Activated naive CD8-positive, alpha-beta T cell treated with anti-CD3 and anti-CD28 coated beads, Interleukin-2, amount 50 U/mL, for 24 hours (primary cell): ENCODE measurements at regions not wholly inside any gene's neighbourhood (a gene's known extent, or its start where the extent isn't known, plus 50 kb on each side); places are given as distances from the start of the nearest gene placed in this dataset.
A peak's percentile ranks its signal among the peaks of the same experiment; 100 is the strongest.
"Not testable (repeated sequence)": the region's sequence is repeated elsewhere in the genome, so short reads cannot be mapped to it uniquely, and the experiment has no call there.

Experiments used
- ATAC-seq: fragments of 150-1000 bp; cut with Tn5 transposase; one replicate; pipeline ENCODE4 v1.10.0; 2021
- DNase-seq: peaks from one replicate; pipeline ENCODE4 v3.0.0; 2021
- H3K27ac Mint-ChIP-seq: one replicate; pipeline ENCODE4 v1.8.0; 2021; ENCODE audit warnings: mild to moderate bottlenecking, mixed read lengths
- H3K27me3 Mint-ChIP-seq: one replicate; pipeline ENCODE4 v1.8.0; 2021; ENCODE audit warnings: mixed read lengths
- H3K36me3 Mint-ChIP-seq: one replicate; pipeline ENCODE4 v1.8.0; 2021; ENCODE audit warnings: low read depth, mixed read lengths
- H3K4me1 Mint-ChIP-seq: one replicate; pipeline ENCODE4 v1.8.0; 2021; ENCODE audit warnings: mixed read lengths
- H3K4me3 Mint-ChIP-seq: one replicate; pipeline ENCODE4 v1.8.0; 2021; ENCODE audit warnings: mild to moderate bottlenecking, moderate library complexity, mixed read lengths
- H3K9me3 Mint-ChIP-seq: one replicate; pipeline ENCODE4 v1.8.0; 2021; ENCODE audit warnings: mixed read lengths

GRCh38 chr3:15887261-15887660 lies 89.5 kb upstream of the ANKRD28 start:
- Mint-ChIP-seq H3K36me3 (peaks cover 2% of the 10 kb centered on the region), H3K27ac (no peak overlapping the region), H3K9me3 (peaks cover 18% of the 10 kb centered on the region), H3K4me1 (no peaks in the 10 kb centered on the region), H3K27me3 (no peaks in the 10 kb centered on the region), H3K4me3 (no peak overlapping the region)
- DNase-seq (no peak), ATAC-seq (no peak)

GRCh38 chr3:15889936-15890335 lies 92.2 kb upstream of the ANKRD28 start:
- Mint-ChIP-seq H3K27ac (no peak overlapping the region), H3K4me1 (no peaks in the 10 kb centered on the region), H3K4me3 (no peak overlapping the region), H3K27me3 (no peaks in the 10 kb centered on the region), H3K9me3 (peaks cover 18% of the 10 kb centered on the region), H3K36me3 (peaks cover 2% of the 10 kb centered on the region)
- no peak for ATAC-seq
- DNase-seq: no peak

GRCh38 chr3:15892311-15893227 lies 94.8 kb upstream of the ANKRD28 start:
- no peaks in the 10 kb centered on the region for H3K27me3 Mint-ChIP-seq
- no peak overlapping the region for H3K4me3 Mint-ChIP-seq
- ATAC-seq (no peak), DNase-seq (no peak)
- H3K4me1 Mint-ChIP-seq: peaks cover 11% of the 10 kb centered on the region
- H3K27ac Mint-ChIP-seq: no peak overlapping the region
- no peaks in the 10 kb centered on the region for H3K36me3 Mint-ChIP-seq
- peaks cover 7% of the 10 kb centered on the region for H3K9me3 Mint-ChIP-seq

- no peaks in the 10 kb centered on the region for H3K36me3 Mint-ChIP-seq
- no peak overlapping the region for H3K4me3 Mint-ChIP-seq
- peaks cover 3% of the 10 kb centered on the region for H3K9me3 Mint-ChIP-seq
- no peak for DNase-seq
- H3K27me3 Mint-ChIP-seq: no peaks in the 10 kb centered on the region
- no peak overlapping the region for H3K27ac Mint-ChIP-seq
- peaks cover 11% of the 10 kb centered on the region for H3K4me1 Mint-ChIP-seq
- ATAC-seq: no peak
Observed at GRCh38 chr3:15894382-15894781, 96.6 kb upstream of the ANKRD28 start.

GRCh38 chr3:15896500-15896899 lies 98.7 kb upstream of the ANKRD28 start:
- Mint-ChIP-seq H3K27me3 (no peaks in the 10 kb centered on the region), H3K4me1 (peaks cover 11% of the 10 kb centered on the region), H3K4me3 (no peak overlapping the region), H3K27ac (no peak overlapping the region), H3K36me3 (no peaks in the 10 kb centered on the region), H3K9me3 (peaks cover 3% of the 10 kb centered on the region)
- no peak for DNase-seq
- peak; percentile 78 for ATAC-seq

- ATAC-seq: no peak
- no peak overlapping the region for H3K4me3 Mint-ChIP-seq
Observed at GRCh38 chr3:15899388-15899787, 101.6 kb upstream of the ANKRD28 start.

GRCh38 chr3:15903164-15903563 lies 105.4 kb upstream of the ANKRD28 start:
- DNase-seq: no peak
- H3K36me3 Mint-ChIP-seq: no peaks in the 10 kb centered on the region
- H3K27me3 Mint-ChIP-seq: no peaks in the 10 kb centered on the region
- no peaks in the 10 kb centered on the region for H3K9me3 Mint-ChIP-seq
- no peak for ATAC-seq
- no peak overlapping the region for H3K27ac Mint-ChIP-seq
- no peak overlapping the region for H3K4me3 Mint-ChIP-seq
- no peaks in the 10 kb centered on the region for H3K4me1 Mint-ChIP-seq

More at GRCh38 chr3:15899388-15899787, 101.6 kb upstream of the ANKRD28 start:
- no peak for DNase-seq
- no peaks in the 10 kb centered on the region for H3K27me3 Mint-ChIP-seq
- no peaks in the 10 kb centered on the region for H3K36me3 Mint-ChIP-seq
- peaks cover 3% of the 10 kb centered on the region for H3K9me3 Mint-ChIP-seq
- no peak overlapping the region for H3K27ac Mint-ChIP-seq
- H3K4me1 Mint-ChIP-seq: peaks cover 11% of the 10 kb centered on the region

GRCh38 chr3:15903759-15904720 lies 106.3 kb upstream of the ANKRD28 start:
- H3K4me3 Mint-ChIP-seq: no peak overlapping the region
- DNase-seq: no peak
- ATAC-seq: no peak
- peak overlapping the region; percentile 12 for H3K27ac Mint-ChIP-seq
- no peaks in the 10 kb centered on the region for H3K9me3 Mint-ChIP-seq
- no peaks in the 10 kb centered on the region for H3K36me3 Mint-ChIP-seq
- no peaks in the 10 kb centered on the region for H3K4me1 Mint-ChIP-seq
- H3K27me3 Mint-ChIP-seq: no peaks in the 10 kb centered on the region

- no peak overlapping the region for H3K27ac Mint-ChIP-seq
- no peaks in the 10 kb centered on the region for H3K9me3 Mint-ChIP-seq
- no peaks in the 10 kb centered on the region for H3K36me3 Mint-ChIP-seq
- no peaks in the 10 kb centered on the region for H3K27me3 Mint-ChIP-seq
- no peak for DNase-seq
- no peak for ATAC-seq
- no peaks in the 10 kb centered on the region for H3K4me1 Mint-ChIP-seq
- no peak overlapping the region for H3K4me3 Mint-ChIP-seq
Observed at GRCh38 chr3:15905041-15905440, 107.3 kb upstream of the ANKRD28 start.

- ATAC-seq, H3K36me3 Mint-ChIP-seq, H3K27me3 Mint-ChIP-seq, H3K27ac Mint-ChIP-seq, H3K4me1 Mint-ChIP-seq, DNase-seq, H3K4me3 Mint-ChIP-seq: not testable (repeated sequence)
- peaks cover 11% of the 10 kb centered on the region for H3K9me3 Mint-ChIP-seq
Observed at GRCh38 chr3:15907403-15907802, 109.6 kb upstream of the ANKRD28 start.

- no peaks in the 10 kb centered on the region for H3K9me3 Mint-ChIP-seq
- no peak for DNase-seq
- H3K27ac Mint-ChIP-seq: no peak overlapping the region
- H3K4me3 Mint-ChIP-seq: no peak overlapping the region
- H3K27me3 Mint-ChIP-seq: no peaks in the 10 kb centered on the region
- no peaks in the 10 kb centered on the region for H3K4me1 Mint-ChIP-seq
- no peaks in the 10 kb centered on the region for H3K36me3 Mint-ChIP-seq
- no peak for ATAC-seq
Observed at GRCh38 chr3:15918988-15919387, 121.2 kb upstream of the ANKRD28 start.

GRCh38 chr3:15919971-15920370 lies 122.2 kb upstream of the ANKRD28 start:
- Mint-ChIP-seq H3K36me3 (no peaks in the 10 kb centered on the region), H3K4me3 (no peak overlapping the region), H3K4me1 (no peaks in the 10 kb centered on the region), H3K9me3 (no peaks in the 10 kb centered on the region), H3K27me3 (no peaks in the 10 kb centered on the region), H3K27ac (no peak overlapping the region)
- no peak for DNase-seq
- ATAC-seq: no peak

GRCh38 chr3:15923640-15924405 lies 126.0 kb upstream of the ANKRD28 start:
- no peak for DNase-seq
- H3K36me3 Mint-ChIP-seq: no peaks in the 10 kb centered on the region
- H3K9me3 Mint-ChIP-seq: no peaks in the 10 kb centered on the region
- no peaks in the 10 kb centered on the region for H3K27me3 Mint-ChIP-seq
- no peaks in the 10 kb centered on the region for H3K4me1 Mint-ChIP-seq
- no peak overlapping the region for H3K4me3 Mint-ChIP-seq
- ATAC-seq: no peak
- no peak overlapping the region for H3K27ac Mint-ChIP-seq

GRCh38 chr3:15924914-15925313 lies 127.1 kb upstream of the ANKRD28 start:
- Mint-ChIP-seq H3K27ac (no peak overlapping the region), H3K36me3 (no peaks in the 10 kb centered on the region), H3K9me3 (no peaks in the 10 kb centered on the region), H3K4me1 (no peaks in the 10 kb centered on the region), H3K4me3 (no peak overlapping the region), H3K27me3 (no peaks in the 10 kb centered on the region)
- DNase-seq (no peak), ATAC-seq (no peak)
